GM10248 (cell line): ENCODE measurements at regions not wholly inside any gene's neighbourhood (a gene's known extent, or its start where the extent isn't known, plus 50 kb on each side); places are given as distances from the start of the nearest gene placed in this dataset.

Source experiments
- CTCF ChIA-PET: fragments of 300-600 bp; sonication (Branson Sonifier 250); formaldehyde crosslinking; extraction: SDS; loops from one replicate; lab custom pipeline; 2021; ENCODE audit warnings: antibody characterized with exemption; lab: Yijun Ruan, JAX
- POLR2A ChIA-PET: fragments of 350-650 bp; sonication (Branson Sonifier 250); formaldehyde crosslinking; extraction: SDS; loops from one replicate; lab custom pipeline; 2020; ENCODE audit warnings: antibody characterized with exemption; lab: Yijun Ruan, JAX
- DNase-seq: peaks from one replicate; pipeline ENCODE4 v3.0.0; 2012; ENCODE audit errors: extremely low spot score
- CTCF ChIP-seq: IDR thresholded peaks from 2 replicates; pipeline ENCODE4 v1.5.1; 2012; ENCODE audit warnings: mild to moderate bottlenecking, low read depth; ENCODE audit errors: extremely low read depth, missing control alignments, control extremely low read depth

DNA sequence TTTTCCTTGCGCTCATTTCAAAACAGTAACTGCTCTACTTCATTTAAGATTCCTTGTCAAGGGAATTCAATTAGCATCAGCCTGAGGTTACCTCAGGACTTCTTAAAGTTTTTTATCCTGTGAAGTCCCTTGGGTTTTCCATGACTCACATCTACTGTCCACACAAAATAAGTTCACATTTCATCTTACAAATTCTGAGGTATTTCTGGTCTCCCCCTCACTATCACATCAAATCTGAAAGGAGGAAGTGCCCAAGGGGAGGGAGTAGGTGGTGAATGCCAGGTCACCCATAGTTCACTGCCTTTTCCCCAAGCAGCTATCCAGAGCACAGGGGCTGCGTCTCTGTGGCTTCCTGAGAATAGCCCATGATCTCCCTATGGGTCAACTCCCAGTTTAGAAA lies 227.1 kb upstream of the NREP start:
- TF ChIP-seq CTCF = no peak
- ChIA-PET POLR2A (no interaction called here), CTCF (no interaction called here)
- DNase-seq = peak; percentile 45

GRCh38 chr5:111983459-111983858 lies 226.5 kb upstream of the NREP start:
- no peak for TF ChIP-seq CTCF
- ChIA-PET CTCF (no interaction called here), POLR2A (no interaction called here)
- no peak for DNase-seq

- CTCF ChIA-PET = interaction anchor here (1.0 to 2.4 kb wide), 6 partner anchors 10 to 446 kb away, joined by 3 to 9 read pairs (median 4); no protein-coding TSS in a partner anchor
- no peak for DNase-seq
- POLR2A ChIA-PET = no interaction called here
- TF ChIP-seq CTCF = no peak
Observed at GRCh38 chr5:111977436-111977829, 220.4 kb upstream of the NREP start.

DNA sequence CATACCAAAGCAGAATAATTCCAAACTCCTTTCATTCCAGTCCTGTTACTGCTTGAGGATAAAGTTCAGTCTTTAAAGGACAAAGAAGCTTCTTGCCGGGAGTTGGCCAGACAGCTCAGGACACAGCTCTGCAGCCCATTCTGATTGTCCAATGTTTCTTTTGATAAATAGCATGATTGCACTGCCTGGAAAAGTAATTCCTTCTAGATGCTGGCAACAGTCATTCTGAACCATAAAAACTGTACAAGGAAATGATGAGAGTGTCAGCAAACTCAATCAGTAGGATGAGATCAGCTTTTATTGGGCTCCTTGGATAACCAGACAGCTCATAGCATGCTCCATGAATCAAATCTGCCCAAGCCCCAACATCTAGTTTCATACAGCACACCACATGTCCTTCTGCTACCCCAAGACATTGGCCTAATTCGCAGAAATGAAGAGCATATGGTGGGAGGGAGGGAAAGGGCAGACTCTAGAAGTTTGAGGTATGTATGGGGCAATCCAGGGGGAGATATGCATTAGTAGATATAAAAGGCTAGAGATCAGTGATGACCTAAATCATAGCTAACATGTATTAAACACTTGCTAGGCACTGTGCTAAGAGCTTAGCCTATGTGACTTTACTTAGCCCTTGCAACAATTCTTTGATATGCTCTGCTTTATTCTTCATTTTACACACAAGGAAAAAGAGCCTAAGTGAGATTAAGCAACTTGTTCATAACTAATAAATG lies 219.9 kb upstream of the NREP start:
- POLR2A ChIA-PET = no interaction called here

DNA sequence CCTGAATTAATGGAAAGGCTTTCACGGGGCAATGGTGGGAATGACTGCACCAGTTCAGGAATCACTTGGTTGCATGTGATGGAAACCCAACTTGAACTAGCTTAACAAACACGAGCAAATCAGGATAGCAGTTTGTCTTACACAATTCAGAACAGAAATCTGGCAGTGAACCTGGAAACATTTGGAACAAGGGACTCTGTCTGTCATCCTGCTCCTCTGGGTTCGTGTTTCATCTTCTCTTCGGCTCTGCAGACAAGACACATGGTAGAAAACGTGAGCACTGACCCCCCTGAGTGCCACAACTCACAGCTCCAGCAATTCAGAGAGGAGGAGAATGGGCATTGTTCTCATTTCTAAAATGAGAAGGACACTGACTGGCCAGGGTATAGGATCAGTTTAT lies 218.1 kb upstream of the NREP start:
- TF ChIP-seq CTCF = no peak
- no peak for DNase-seq
- ChIA-PET POLR2A (no interaction called here), CTCF (no interaction called here)

More for the DNA sequence above, 219.9 kb upstream of the NREP start:
- no peak for TF ChIP-seq CTCF
- no peak for DNase-seq
- CTCF ChIA-PET = interaction anchor here (1.0 to 2.4 kb wide), 6 partner anchors 9 to 446 kb away, joined by 3 to 9 read pairs (median 4); no protein-coding TSS in a partner anchor

- no peak for TF ChIP-seq CTCF
- POLR2A ChIA-PET = no interaction called here
- no peak for DNase-seq
- CTCF ChIA-PET = interaction anchor here (1.7 kb wide), 1 partner anchor 9 kb away, joined by 4 read pairs; no protein-coding TSS in a partner anchor
Observed at GRCh38 chr5:111973961-111974360, 217.0 kb upstream of the NREP start.

DNA sequence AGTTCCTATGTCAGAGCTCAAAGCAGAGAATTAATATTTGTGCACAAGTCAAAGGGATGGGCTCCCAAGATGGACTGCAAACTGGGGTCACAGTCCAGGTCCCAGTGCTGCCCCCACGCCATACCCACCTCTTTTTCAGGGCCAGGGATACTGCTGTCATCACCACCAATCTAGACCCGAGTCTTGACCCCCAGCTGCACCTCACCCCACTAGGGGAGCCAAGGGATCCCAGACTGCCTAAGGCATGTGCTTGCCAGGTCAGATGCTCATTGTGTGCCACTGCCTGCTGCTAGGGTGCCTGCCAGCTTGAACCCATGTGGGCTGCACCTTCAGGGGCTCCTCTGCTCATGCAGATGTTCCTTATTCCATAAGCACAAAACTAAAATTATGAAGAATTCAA lies 215.6 kb upstream of the NREP start:
- CTCF ChIA-PET = no interaction called here
- TF ChIP-seq CTCF = no peak
- POLR2A ChIA-PET = no interaction called here
- DNase-seq = no peak
